Upper lobe of left lung (tissue), 6 donors: ENCODE measurements at regions not wholly inside any gene's neighbourhood (a gene's known extent, or its start where the extent isn't known, plus 50 kb on each side); places are given as distances from the start of the nearest gene placed in this dataset.
"Not testable (repeated sequence)": the region's sequence is repeated elsewhere in the genome, so short reads cannot be mapped to it uniquely, and the experiment has no call there.

Source experiments
- ATAC-seq, 2 donors: fragments of 200-7000 bp; cut with Tn5 transposase; one replicate each; pipeline ENCODE4 v1.9.1; 2022; ENCODE audit warnings: mild to moderate bottlenecking in 2 of 2, moderate library complexity in 2 of 2; ENCODE audit not compliant: low FRiP score in 2 of 2
- DNase-seq, 2 donors: peaks; one replicate each; pipeline ENCODE4 v3.0.0-alpha.2; 2019 to 2020
- H3K27ac ChIP-seq, 4 donors: fragments of 200-600 bp; sonication (generic); one replicate each; pipeline ENCODE4 v1.5.1; 2016 to 2019
- H3K27me3 ChIP-seq, 4 donors: fragments of 200-600 bp; sonication (generic); one replicate each; pipeline ENCODE4 v1.5.1; 2017 to 2019
- H3K36me3 ChIP-seq, 4 donors: fragments of 200-600 bp; sonication (generic); one replicate each; pipeline ENCODE4 v1.5.1; 2016 to 2019
- H3K4me1 ChIP-seq, 4 donors: fragments of 200-600 bp; sonication (generic); one replicate each; pipeline ENCODE4 v1.5.1; 2018 to 2019
- H3K4me3 ChIP-seq, 4 donors: fragments of 200-600 bp; sonication (generic); one replicate each; pipeline ENCODE4 v1.5.1; 2017 to 2019; ENCODE audit warnings: mild to moderate bottlenecking in 2 of 4, moderate library complexity in 1 of 4
- H3K9me3 ChIP-seq, 4 donors: fragments of 200-600 bp; sonication (generic); one replicate each; pipeline ENCODE4 v1.5.1; 2018 to 2019
- EP300 ChIP-seq, 4 donors: sonication (generic); formaldehyde crosslinking; IDR thresholded peaks; one replicate each; pipeline ENCODE4 v1.5.1; 2017; ENCODE audit warnings: antibody characterized with exemption in 4 of 4, control low read depth in 2 of 4
- POLR2A ChIP-seq, 4 donors: fragments of 450-650 bp; IDR thresholded peaks; one replicate each; pipeline ENCODE4 v1.5.1; 2016 to 2017; ENCODE audit warnings: antibody characterized with exemption in 4 of 4, mild to moderate bottlenecking in 2 of 4
- POLR2AphosphoS5 ChIP-seq, 2 donors: sonication (generic); formaldehyde crosslinking; IDR thresholded peaks; one replicate each; pipeline ENCODE4 v1.5.1; 2017; ENCODE audit warnings: antibody characterized with exemption in 2 of 2
- WGBS, 2 donors: methylation state at CpG; one replicate each; pipeline ENCODE4 v1.1.5; 2017 to 2018; 5-methylcytosine and 5-hydroxymethylcytosine counted together
- TF ChIP-seq, protein P1 (sequence below), 6 experiments: fragments of 450-650 bp in 4 of 6; fragments of 200-600 bp in 2 of 6; sonication (generic) in 2 of 6; IDR thresholded peaks; one replicate each; pipeline ENCODE4 v1.5.1; 2016 to 2019; ENCODE audit warnings: antibody characterized with exemption in 6 of 6
- donor health status: DM: no; HTN: no; CAD: no; lungs with moderate emphysema.
- donor health status: DM: no; HTN: yes; CAD: no; lungs with severe emphysema.

DNA sequence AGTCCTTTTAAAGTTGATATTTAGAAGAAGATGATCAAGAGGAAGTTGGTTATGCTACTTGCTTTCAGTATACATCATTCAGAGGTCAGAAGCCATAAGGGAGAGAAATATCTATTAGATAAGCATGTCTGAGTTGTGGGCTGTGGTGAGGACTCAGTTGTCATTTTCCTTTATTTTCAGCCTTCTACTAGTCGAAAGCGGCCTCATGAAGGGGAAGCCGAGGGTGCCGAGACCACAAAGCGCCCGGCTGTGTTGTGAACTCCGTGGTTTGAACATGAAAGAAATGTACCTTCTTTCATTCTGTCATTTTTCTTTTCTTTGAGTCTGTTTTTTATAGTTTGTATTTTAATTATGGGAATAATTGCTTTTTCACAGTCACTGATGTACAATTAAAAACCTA is 624.8 kb downstream of the ZNF37A start:
- H3K27ac ChIP-seq, H3K27me3 ChIP-seq, H3K4me1 ChIP-seq, DNase-seq, ATAC-seq, H3K36me3 ChIP-seq, H3K4me3 ChIP-seq, H3K9me3 ChIP-seq: not testable (repeated sequence)
- 82 to 91% methylated on average over 7 of the region's 7 CpGs for WGBS, 2 donors

GRCh38 chr10:38730076-38730475 is 635.9 kb downstream of the ZNF37A start:
- TF ChIP-seq EP300 (IDR thresholded peaks at IDR 0.05) (no peak), POLR2AphosphoS5 (IDR thresholded peaks at IDR 0.05) (no peak), POLR2A (IDR thresholded peaks at IDR 0.05) (no peak)
- TF ChIP-seq, protein P1, sequence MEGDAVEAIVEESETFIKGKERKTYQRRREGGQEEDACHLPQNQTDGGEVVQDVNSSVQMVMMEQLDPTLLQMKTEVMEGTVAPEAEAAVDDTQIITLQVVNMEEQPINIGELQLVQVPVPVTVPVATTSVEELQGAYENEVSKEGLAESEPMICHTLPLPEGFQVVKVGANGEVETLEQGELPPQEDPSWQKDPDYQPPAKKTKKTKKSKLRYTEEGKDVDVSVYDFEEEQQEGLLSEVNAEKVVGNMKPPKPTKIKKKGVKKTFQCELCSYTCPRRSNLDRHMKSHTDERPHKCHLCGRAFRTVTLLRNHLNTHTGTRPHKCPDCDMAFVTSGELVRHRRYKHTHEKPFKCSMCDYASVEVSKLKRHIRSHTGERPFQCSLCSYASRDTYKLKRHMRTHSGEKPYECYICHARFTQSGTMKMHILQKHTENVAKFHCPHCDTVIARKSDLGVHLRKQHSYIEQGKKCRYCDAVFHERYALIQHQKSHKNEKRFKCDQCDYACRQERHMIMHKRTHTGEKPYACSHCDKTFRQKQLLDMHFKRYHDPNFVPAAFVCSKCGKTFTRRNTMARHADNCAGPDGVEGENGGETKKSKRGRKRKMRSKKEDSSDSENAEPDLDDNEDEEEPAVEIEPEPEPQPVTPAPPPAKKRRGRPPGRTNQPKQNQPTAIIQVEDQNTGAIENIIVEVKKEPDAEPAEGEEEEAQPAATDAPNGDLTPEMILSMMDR (IDR thresholded peaks at IDR 0.05), result no peak
- ATAC-seq, result no peak
- 81 to 85% methylated on average over 26 to 45 of the region's 48 CpGs for WGBS, 2 donors
- Histone ChIP-seq H3K36me3 (no peaks in the 10 kb centered on the region), H3K27me3 (no peaks in the 10 kb centered on the region), H3K4me1 (no peaks in the 10 kb centered on the region), H3K9me3 (peaks cover 0 to 18% (median 4%) of the 10 kb centered on the region in 4 donors), H3K27ac (no peak overlapping the region), H3K4me3 (no peak overlapping the region)
- DNase-seq, result peak in 1 of 2 donors; percentile 85

DNA sequence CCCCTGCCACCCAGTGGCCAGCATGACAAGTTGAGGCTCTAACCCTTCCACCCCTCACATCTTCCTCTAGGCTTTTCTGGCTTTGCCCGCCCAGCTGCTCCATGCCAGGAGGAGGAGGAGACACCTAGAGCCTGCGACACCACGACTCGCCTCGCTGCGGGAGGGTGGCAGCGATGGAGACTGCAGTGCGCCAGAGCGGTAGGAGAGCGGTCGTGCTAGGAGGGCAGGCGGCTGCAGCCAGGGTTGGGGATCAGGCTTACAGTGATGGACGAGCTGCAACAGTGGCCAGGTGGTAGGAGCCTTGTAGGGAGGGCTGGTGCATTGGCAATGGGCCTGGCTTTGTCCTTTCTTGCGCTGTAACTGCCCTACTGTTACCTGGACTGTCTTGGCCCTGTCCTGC is 642.5 kb downstream of the ZNF37A start:
- WGBS, 2 donors, result 73 to 78% methylated on average over 12 of the region's 14 CpGs
- ATAC-seq, H3K9me3 ChIP-seq, H3K27ac ChIP-seq, H3K4me3 ChIP-seq, H3K36me3 ChIP-seq, H3K27me3 ChIP-seq, H3K4me1 ChIP-seq: not testable (repeated sequence)
- peak in 1 of 2 donors; percentile 56 for DNase-seq

DNA sequence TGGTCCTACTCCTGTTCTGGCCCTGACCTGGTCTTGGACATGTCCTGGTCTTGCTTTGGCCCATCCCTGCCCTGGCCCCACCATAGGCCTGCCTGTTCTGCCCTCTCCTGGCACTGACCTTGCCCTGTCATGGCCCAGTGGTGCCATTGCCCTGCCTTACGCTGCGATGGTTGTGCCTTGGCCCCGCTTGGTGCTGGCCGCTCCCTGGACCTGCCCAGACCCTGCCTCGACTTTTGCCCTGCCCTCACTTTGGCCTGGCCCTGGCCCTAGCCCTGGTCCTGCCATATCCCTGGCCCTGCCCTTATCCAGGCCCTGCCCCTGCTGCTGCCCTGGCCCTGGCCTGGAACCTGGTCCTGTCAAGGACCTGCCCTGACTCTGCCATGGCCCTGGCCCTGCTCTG is 643.1 kb downstream of the ZNF37A start:
- not testable (repeated sequence) for H3K27me3 ChIP-seq, ATAC-seq, H3K36me3 ChIP-seq, H3K4me3 ChIP-seq, H3K27ac ChIP-seq, H3K9me3 ChIP-seq, H3K4me1 ChIP-seq
- peak in 1 of 2 donors; percentile 52 for DNase-seq
- 100% methylated on average over 5 of the region's 5 CpGs; no CpG with 5 or more reads in 1 of the 2 donors for WGBS, 2 donors

- DNase-seq, result peak in 1 of 2 donors; percentile 50
- H3K36me3 ChIP-seq, ATAC-seq, H3K4me1 ChIP-seq, H3K27me3 ChIP-seq, H3K9me3 ChIP-seq, H3K27ac ChIP-seq, H3K4me3 ChIP-seq: not testable (repeated sequence)
- WGBS, 2 donors, result 87 to 94% methylated on average over 3 of the region's 3 CpGs
Measured at GRCh38 chr10:38738011-38738410, 643.9 kb downstream of the ZNF37A start.

DNA sequence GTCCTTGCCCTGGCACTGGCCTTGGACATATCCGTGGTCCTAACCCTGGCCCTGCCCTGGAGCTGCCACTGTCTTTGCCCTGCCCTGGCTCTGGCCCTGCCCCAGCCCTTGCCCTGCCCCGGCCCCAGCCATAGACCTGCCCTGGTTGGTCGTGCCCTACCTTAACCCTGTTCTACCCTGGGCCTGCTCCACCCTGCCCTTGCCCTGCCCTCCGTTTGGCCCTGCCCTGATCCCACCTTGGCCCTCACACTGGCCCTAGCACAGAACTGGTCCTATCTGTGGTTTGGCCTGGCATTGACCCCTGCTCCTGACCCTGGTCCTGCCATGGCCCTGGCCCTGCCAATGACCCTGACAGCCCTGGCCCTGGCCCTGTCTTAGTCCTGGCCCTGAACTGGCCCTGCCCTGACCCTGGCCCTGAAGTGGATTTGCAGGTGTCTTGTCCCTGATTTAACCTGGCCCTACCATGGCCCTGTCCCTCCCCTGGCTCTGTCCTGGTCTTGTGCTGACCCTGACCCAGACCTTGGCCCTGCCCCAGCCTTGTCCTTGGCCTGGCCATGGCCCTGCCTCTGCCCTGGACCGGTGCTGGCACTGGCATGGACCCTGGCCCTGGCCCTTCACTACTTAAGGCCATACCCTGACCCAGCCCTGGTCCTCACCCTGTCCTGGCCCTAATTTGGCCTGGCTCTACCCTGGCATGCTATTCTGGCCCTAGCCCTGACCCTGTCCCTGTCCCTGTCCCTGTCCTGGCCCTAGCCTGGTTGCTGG is 645.1 kb downstream of the ZNF37A start:
- not testable (repeated sequence) for H3K36me3 ChIP-seq, H3K4me3 ChIP-seq, H3K4me1 ChIP-seq, H3K27me3 ChIP-seq, H3K27ac ChIP-seq, H3K9me3 ChIP-seq, ATAC-seq
- peak in 1 of 2 donors; percentile 54 for DNase-seq
- whole genome bisulfite sequencing, 2 donors, result 53 to 58% methylated on average over 3 of the region's 5 CpGs

GRCh38 chr10:38740102-38740501 is 646.0 kb downstream of the ZNF37A start:
- Histone ChIP-seq H3K9me3 (peaks cover 0 to 7% (median 0%) of the 10 kb centered on the region in 4 donors), H3K4me3 (no peak overlapping the region), H3K36me3 (no peaks in the 10 kb centered on the region), H3K4me1 (no peaks in the 10 kb centered on the region), H3K27ac (no peak overlapping the region), H3K27me3 (no peaks in the 10 kb centered on the region)
- ATAC-seq (no peak), DNase-seq (peak in 1 of 2 donors; percentile 47)
- 67 to 88% methylated on average over 5 of the region's 5 CpGs for WGBS, 2 donors
- TF ChIP-seq, protein P1 (IDR thresholded peaks at IDR 0.05), result no peak
- TF ChIP-seq POLR2AphosphoS5 (IDR thresholded peaks at IDR 0.05) (no peak), EP300 (IDR thresholded peaks at IDR 0.05) (no peak), POLR2A (IDR thresholded peaks at IDR 0.05) (no peak)
